H1 (cell line): ENCODE measurements at regions not wholly inside any gene's neighbourhood (a gene's known extent, or its start where the extent isn't known, plus 50 kb on each side); places are given as distances from the start of the nearest gene placed in this dataset.
A peak's percentile ranks its signal among the peaks of the same experiment; 100 is the strongest.

Experiments used
- CTCF ChIA-PET: fragments of 300-600 bp; sonication (Branson Sonifier 250); formaldehyde crosslinking; loops from one replicate; lab custom pipeline; 2021; ENCODE audit not compliant: partially characterized antibody; lab: Charles Lee
- POLR2A ChIA-PET: fragments of 300-600 bp; sonication (Branson Sonifier 250); formaldehyde crosslinking; loops from one replicate; lab custom pipeline; 2021; ENCODE audit warnings: inconsistent platforms; ENCODE audit not compliant: partially characterized antibody; lab: Charles Lee
- DNase-seq, 2 experiments: peaks; one replicate each; pipeline versions ENCODE4 v3.0.0 to v3.0.0-alpha.2; 2010 to 2022; ENCODE audit warnings: low spot score in 2 of 2, low read depth in 1 of 2, mixed read lengths in 1 of 2
- FAIRE-seq: peaks from 2 replicates; lab custom pipeline; 2011; peaks lifted over from hg19 to GRCh38; lab: Jason Lieb, UNC
- H2AFZ ChIP-seq: 2 replicates; pipeline ENCODE4 v1.8.1; 2012; ENCODE audit warnings: low read length, inconsistent platforms
- H2AK5ac ChIP-seq: 2 replicates; pipeline ENCODE4 v1.6.1; 2013; ENCODE audit warnings: low read depth, low read length
- H2BK120ac ChIP-seq: replicated peaks from 2 replicates; pipeline ENCODE3; 2013; ENCODE audit warnings: low read depth, low read length, inconsistent platforms
- H2BK12ac ChIP-seq: 2 replicates; pipeline ENCODE4 v1.6.1; 2013; ENCODE audit warnings: low read depth, low read length
- H2BK15ac ChIP-seq: 2 replicates; pipeline ENCODE4 v1.6.1; 2013; ENCODE audit warnings: low read length
- H2BK20ac ChIP-seq: 2 replicates; pipeline ENCODE4 v1.6.1; 2013; ENCODE audit warnings: low read length
- H2BK5ac ChIP-seq: 2 replicates; pipeline ENCODE4 v1.6.1; 2013; ENCODE audit warnings: low read depth, low read length
- H3K14ac ChIP-seq: 2 replicates; pipeline ENCODE4 v1.6.1; 2013; ENCODE audit warnings: inconsistent platforms; ENCODE audit not compliant: insufficient read length
- H3K18ac ChIP-seq: 2 replicates; pipeline ENCODE4 v1.6.1; 2013; ENCODE audit warnings: low read length; ENCODE audit errors: extremely low read depth
- H3K23ac ChIP-seq: 2 replicates; pipeline ENCODE4 v1.6.1; 2013; ENCODE audit warnings: inconsistent platforms; ENCODE audit not compliant: insufficient read length
- H3K23me2 ChIP-seq: 2 replicates; pipeline ENCODE4 v1.6.1; 2013; ENCODE audit warnings: low read depth, low read length
- H3K27ac ChIP-seq: 2 replicates; pipeline ENCODE4 v1.6.1; 2011; ENCODE audit warnings: low read depth, low read length, inconsistent platforms
- H3K27me3 ChIP-seq, 4 experiments: replicated peaks in 1 of 4; 1 replicate in 1 of 4; 2 replicates in 3 of 4; pipeline versions ENCODE4 v1.6.1 to v1.8.1; 2011 to 2013; ENCODE audit warnings: low read length in 3 of 4, mild to moderate bottlenecking in 3 of 4, inconsistent platforms in 2 of 4, mixed read lengths in 2 of 4, moderate library complexity in 1 of 4; ENCODE audit not compliant: control insufficient read depth in 3 of 4, insufficient read depth in 3 of 4; ENCODE audit errors: extremely low read depth in 1 of 4
- H3K36me3 ChIP-seq, 4 experiments: 2 replicates each; pipeline versions ENCODE4 v1.6.1 to v1.8.1; 2011 to 2013; ENCODE audit warnings: mild to moderate bottlenecking in 4 of 4, low read length in 3 of 4, moderate library complexity in 2 of 4, control low read depth in 1 of 4, inconsistent platforms in 1 of 4; ENCODE audit not compliant: insufficient read depth in 4 of 4, control insufficient read depth in 2 of 4
- H3K4ac ChIP-seq: replicated peaks from 2 replicates; pipeline ENCODE3; 2013; ENCODE audit warnings: low read length, low read depth, mixed read lengths, inconsistent platforms; ENCODE audit not compliant: insufficient read length
- H3K4me1 ChIP-seq, 4 experiments: replicated peaks in 1 of 4; 1 replicate in 1 of 4; 2 replicates in 3 of 4; pipeline versions ENCODE4 v1.6.1 to v1.8.1; 2011 to 2013; ENCODE audit warnings: low read length in 3 of 4, inconsistent platforms in 2 of 4, mixed read lengths in 1 of 4; ENCODE audit not compliant: insufficient read depth in 4 of 4, control insufficient read depth in 3 of 4
- H3K4me2 ChIP-seq, 2 experiments: 2 replicates each; pipeline versions ENCODE4 v1.6.1 to v1.8.1; 2011 to 2013; ENCODE audit warnings: low read depth in 2 of 2, low read length in 2 of 2, control low read depth in 1 of 2, inconsistent platforms in 1 of 2, mild to moderate bottlenecking in 1 of 2; ENCODE audit not compliant: insufficient read depth in 1 of 2
- H3K4me3 ChIP-seq, 4 experiments: fragments of 200-600, 300-600 bp in 1 of 4; sonication (generic), shearing (Covaris generic), sonication (Bioruptor Twin) in 1 of 4; 2 replicates each; pipeline versions ENCODE4 v1.5.1 to v1.8.1; 2011 to 2016; ENCODE audit warnings: low read length in 4 of 4, low read depth in 3 of 4, control low read depth in 2 of 4, inconsistent platforms in 2 of 4, mild to moderate bottlenecking in 2 of 4, mixed read lengths in 1 of 4, moderate library complexity in 1 of 4; ENCODE audit not compliant: insufficient read depth in 2 of 4; ENCODE audit errors: extremely low read depth in 1 of 4
- H3K56ac ChIP-seq: replicated peaks from 2 replicates; pipeline ENCODE3; 2013; ENCODE audit warnings: low read depth, mild to moderate bottlenecking, mixed read lengths, low read length, inconsistent platforms; ENCODE audit not compliant: insufficient read length
- H3K79me1 ChIP-seq: 2 replicates; pipeline ENCODE4 v1.6.1; 2013; ENCODE audit warnings: low read depth, low read length, control low read depth
- H3K79me2 ChIP-seq, 2 experiments: 2 replicates each; pipeline versions ENCODE4 v1.6.1 to v1.8.1; 2012 to 2013; ENCODE audit warnings: low read length in 2 of 2, mild to moderate bottlenecking in 2 of 2, inconsistent platforms in 1 of 2; ENCODE audit not compliant: insufficient read depth in 2 of 2, control insufficient read depth in 1 of 2
- H3K9ac ChIP-seq, 4 experiments: replicated peaks in 1 of 4; 1 replicate in 1 of 4; 2 replicates in 3 of 4; pipeline versions ENCODE4 v1.6.1 to v1.8.1; 2011 to 2013; ENCODE audit warnings: low read depth in 3 of 4, low read length in 3 of 4, control low read depth in 2 of 4, mild to moderate bottlenecking in 2 of 4, moderate library complexity in 2 of 4, inconsistent platforms in 1 of 4; ENCODE audit errors: extremely low read depth in 1 of 4
- H3K9me3 ChIP-seq, 2 experiments: 2 replicates each; pipeline versions ENCODE4 v1.6.1 to v1.8.1; 2012 to 2013; ENCODE audit warnings: mild to moderate bottlenecking in 2 of 2, moderate library complexity in 2 of 2, control low read depth in 1 of 2, inconsistent platforms in 1 of 2, low read depth in 1 of 2, low read length in 1 of 2, mixed read lengths in 1 of 2; ENCODE audit not compliant: insufficient read depth in 2 of 2
- H4K20me1 ChIP-seq, 2 experiments: replicated peaks in 1 of 2; 2 replicates each; pipeline versions ENCODE3 to v1.8.1; 2011 to 2013; ENCODE audit warnings: inconsistent platforms in 2 of 2, low read length in 2 of 2, mild to moderate bottlenecking in 1 of 2; ENCODE audit not compliant: insufficient read depth in 2 of 2, control insufficient read depth in 1 of 2
- H4K5ac ChIP-seq: 2 replicates; pipeline ENCODE4 v1.6.1; 2013; ENCODE audit warnings: low read length, low read depth, mixed read lengths, inconsistent platforms; ENCODE audit not compliant: insufficient read length
- H4K8ac ChIP-seq: 2 replicates; pipeline ENCODE4 v1.8.0; 2013; ENCODE audit warnings: mild to moderate bottlenecking, moderate library complexity, low read length, inconsistent platforms; ENCODE audit not compliant: insufficient read depth; ENCODE audit errors: extremely low read depth
- H4K91ac ChIP-seq: replicated peaks from 2 replicates; pipeline ENCODE3; 2013; ENCODE audit warnings: low read length, mixed read lengths, inconsistent platforms; ENCODE audit not compliant: insufficient read length
- ATF3 ChIP-seq: IDR thresholded peaks from 2 replicates; pipeline ENCODE4 v1.6.1; 2011; ENCODE audit warnings: low read depth, mild to moderate bottlenecking, low read length; ENCODE audit not compliant: insufficient read depth
- CTCF ChIP-seq, 3 experiments: IDR thresholded peaks; 1 replicate in 2 of 3; 2 replicates in 1 of 3; pipeline versions ENCODE4 v1.5.1 to v1.6.1; 2011; ENCODE audit warnings: low read length in 3 of 3, mild to moderate bottlenecking in 3 of 3, inconsistent platforms in 2 of 3, low read depth in 1 of 3, moderate library complexity in 1 of 3; ENCODE audit not compliant: insufficient read depth in 1 of 3; ENCODE audit errors: control extremely low read depth in 1 of 3
- GABPA ChIP-seq: IDR thresholded peaks from 2 replicates; pipeline ENCODE4 v1.6.1; 2011; ENCODE audit warnings: mild to moderate bottlenecking, low read length, moderate library complexity, borderline replicate concordance; ENCODE audit not compliant: insufficient read depth
- JUND ChIP-seq: IDR thresholded peaks from 2 replicates; pipeline ENCODE4 v1.6.1; 2011; ENCODE audit warnings: mild to moderate bottlenecking, improper control_type of control experiment, low read length
- KDM4A ChIP-seq: IDR thresholded peaks from one replicate; pipeline ENCODE4 v1.7.1; 2012; ENCODE audit warnings: low read depth, mild to moderate bottlenecking, moderate library complexity, low read length, inconsistent platforms; ENCODE audit not compliant: severe bottlenecking
- TAF1 ChIP-seq: IDR thresholded peaks from 2 replicates; pipeline ENCODE4 v1.6.1; 2011; ENCODE audit warnings: mild to moderate bottlenecking, low read depth, low read length
- WGBS, 2 experiments: shearing (Covaris generic) in 1 of 2; methylation state at CpG; one replicate each; pipeline versions ENCODE4 v1.1.6 to v1.1.7; 2013 to 2015; ENCODE audit warnings: low lambda C conversion rate in 2 of 2, mixed read lengths in 2 of 2, inconsistent platforms in 1 of 2, low coverage in 1 of 2, missing lambda C conversion rate in 1 of 2; ENCODE audit not compliant: insufficient replicate concordance in 2 of 2, insufficient coverage in 1 of 2, insufficient read length in 1 of 2; ENCODE audit errors: extremely low coverage in 1 of 2, missing lambda C conversion rate in 1 of 2; 5-methylcytosine and 5-hydroxymethylcytosine counted together
- TF ChIP-seq, protein P1 (sequence below): IDR thresholded peaks from 2 replicates; pipeline ENCODE4 v1.6.1; 2012; ENCODE audit warnings: low read length, inconsistent platforms
- TF ChIP-seq, protein P2 (sequence below): IDR thresholded peaks from 2 replicates; pipeline ENCODE4 v1.6.1; 2012; ENCODE audit warnings: inconsistent platforms

- Histone ChIP-seq H4K91ac (no peak overlapping the region), H4K5ac (no peak overlapping the region), H3K23me2 (no peaks in the 10 kb centered on the region), H3K4me1 (peaks cover 0 to 6% (median 3%) of the 10 kb centered on the region in 4 experiments; a peak in 5 of 7 replicates), H2AK5ac (no peak overlapping the region), H4K20me1 (no peaks in the 10 kb centered on the region), H2AFZ (no peak overlapping the region), H3K23ac (no peak overlapping the region), H3K4ac (no peak overlapping the region), H3K4me2 (0 out of 4 replicates have a peak overlapping the region, but pooled peaks of 1 of the 2 experiments have one; percentile 13), H3K4me3 (no peak overlapping the region; a peak in 1 of 8 replicates), H2BK20ac (no peak overlapping the region), H2BK5ac (no peak overlapping the region), H2BK12ac (no peak overlapping the region), H3K27me3 (no peaks in the 10 kb centered on the region), H2BK120ac (no peak overlapping the region), H3K14ac (no peak overlapping the region), H3K27ac (no peak overlapping the region), H3K79me1 (no peaks in the 10 kb centered on the region), H4K8ac (no peak overlapping the region), H3K18ac (no peak overlapping the region), H3K56ac (no peak overlapping the region), H3K36me3 (no peaks in the 10 kb centered on the region), H3K9me3 (no peaks in the 10 kb centered on the region), H3K79me2 (no peaks in the 10 kb centered on the region), H3K9ac (no peak overlapping the region), H2BK15ac (no peak overlapping the region)
- CTCF ChIA-PET, result interaction anchor here (1.2 kb wide), 1 partner anchor 128 kb away, joined by 3 read pairs; no protein-coding TSS in a partner anchor
- DNase-seq, result no peak
- FAIRE-seq, result no peak
- POLR2A ChIA-PET, result interaction anchor here (1.0 kb wide), 1 partner anchor 129 kb away, joined by 3 read pairs; no protein-coding TSS in a partner anchor
- WGBS, 2 experiments, result 22% methylated on average over 5 of the region's 5 CpGs; no CpG with 5 or more reads in 1 of the 2 experiments
- TF ChIP-seq, protein P1, sequence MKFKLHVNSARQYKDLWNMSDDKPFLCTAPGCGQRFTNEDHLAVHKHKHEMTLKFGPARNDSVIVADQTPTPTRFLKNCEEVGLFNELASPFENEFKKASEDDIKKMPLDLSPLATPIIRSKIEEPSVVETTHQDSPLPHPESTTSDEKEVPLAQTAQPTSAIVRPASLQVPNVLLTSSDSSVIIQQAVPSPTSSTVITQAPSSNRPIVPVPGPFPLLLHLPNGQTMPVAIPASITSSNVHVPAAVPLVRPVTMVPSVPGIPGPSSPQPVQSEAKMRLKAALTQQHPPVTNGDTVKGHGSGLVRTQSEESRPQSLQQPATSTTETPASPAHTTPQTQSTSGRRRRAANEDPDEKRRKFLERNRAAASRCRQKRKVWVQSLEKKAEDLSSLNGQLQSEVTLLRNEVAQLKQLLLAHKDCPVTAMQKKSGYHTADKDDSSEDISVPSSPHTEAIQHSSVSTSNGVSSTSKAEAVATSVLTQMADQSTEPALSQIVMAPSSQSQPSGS, result no peak
- no peak for TF ChIP-seq JUND
- no peak for TF ChIP-seq KDM4A
- no peak for TF ChIP-seq ATF3
- TF ChIP-seq GABPA, result no peak
- TF ChIP-seq, protein P2, sequence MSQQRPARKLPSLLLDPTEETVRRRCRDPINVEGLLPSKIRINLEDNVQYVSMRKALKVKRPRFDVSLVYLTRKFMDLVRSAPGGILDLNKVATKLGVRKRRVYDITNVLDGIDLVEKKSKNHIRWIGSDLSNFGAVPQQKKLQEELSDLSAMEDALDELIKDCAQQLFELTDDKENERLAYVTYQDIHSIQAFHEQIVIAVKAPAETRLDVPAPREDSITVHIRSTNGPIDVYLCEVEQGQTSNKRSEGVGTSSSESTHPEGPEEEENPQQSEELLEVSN, result no peak
- no peak for TF ChIP-seq TAF1
- no peak for TF ChIP-seq CTCF (IDR thresholded peaks at IDR 0.05; ENCODE audit: control extremely low read depth in 1 of 3, insufficient read depth in 1 of 3, low read depth in 1 of 3, low read length in 3 of 3)
Observed at GRCh38 chr5:116703941-116704340, 129.3 kb upstream of the SEMA6A start.
